GM18502 (cell line): ENCODE measurements at regions not wholly inside any gene's neighbourhood (a gene's known extent, or its start where the extent isn't known, plus 50 kb on each side); places are given as distances from the start of the nearest gene placed in this dataset.
"Not testable (repeated sequence)": the region's sequence is repeated elsewhere in the genome, so short reads cannot be mapped to it uniquely, and the experiment has no call there.

Experiments
- ATAC-seq: cut with Tn5 transposase; IDR thresholded peaks from one replicate; pipeline ENCODE4 v1.9.1; 2021; ENCODE audit warnings: mild to moderate bottlenecking; ENCODE audit not compliant: unreplicated experiment, poor library complexity

- no peak for ATAC-seq
These were observed 74.8 kb upstream of the CLDN5 start for GRCh38 chr22:19599004-19599403.

GRCh38 chr22:19599626-19600243, 75.5 kb upstream of the CLDN5 start:
- ATAC-seq = no peak

DNA sequence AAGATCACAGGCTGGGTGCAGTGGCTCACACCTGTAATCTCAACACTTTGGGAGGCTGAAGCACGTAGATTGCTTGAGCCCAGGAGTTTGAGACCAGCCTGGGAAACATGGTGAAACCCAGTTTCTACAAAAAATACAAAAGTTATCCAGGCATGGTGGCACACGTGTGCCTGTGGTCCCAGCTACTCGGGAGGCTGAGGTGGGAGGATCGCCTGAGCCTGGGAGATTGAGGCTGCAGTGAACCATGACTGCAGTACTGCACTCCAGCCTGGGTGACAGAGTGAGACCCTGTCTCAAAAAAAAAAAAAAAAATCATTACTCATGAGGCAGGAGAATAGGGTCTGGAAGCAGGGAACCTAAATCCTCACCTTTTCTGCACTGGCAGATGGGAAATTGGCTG, 79.1 kb upstream of the CLDN5 start:
- not testable (repeated sequence) for ATAC-seq

GRCh38 chr22:19603767-19604166, 79.6 kb upstream of the CLDN5 start:
- no peak for ATAC-seq

DNA sequence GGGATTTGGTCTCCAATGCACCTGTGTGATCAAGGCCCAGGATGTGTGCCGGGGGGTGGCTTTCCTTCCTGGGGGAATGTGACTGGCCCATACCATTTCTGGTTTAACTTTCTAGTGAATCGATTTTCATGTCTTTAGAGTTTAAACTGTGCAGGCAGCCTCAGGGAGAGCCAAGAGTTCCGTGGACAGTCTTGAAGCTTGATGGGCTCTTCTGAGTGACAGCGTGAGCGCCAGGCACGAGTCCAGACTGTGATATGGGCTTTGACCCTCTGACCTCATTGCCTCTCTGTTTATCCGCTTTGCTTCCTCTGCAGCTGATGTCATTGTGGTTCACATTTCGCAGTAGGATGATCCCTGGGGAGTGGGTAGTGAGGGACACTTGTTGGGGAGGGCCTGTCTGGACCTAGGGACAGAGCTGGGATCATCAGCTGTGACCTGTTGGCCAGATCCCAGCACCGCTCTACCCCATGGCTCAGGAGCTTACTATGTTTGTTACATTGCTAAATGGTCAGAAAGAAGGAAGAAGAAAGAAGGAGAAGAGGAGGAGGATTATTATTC, 80.6 kb upstream of the CLDN5 start:
- no peak for ATAC-seq

- ATAC-seq = no peak
These were observed 81.5 kb upstream of the CLDN5 start for GRCh38 chr22:19605508-19606331.

- no peak for ATAC-seq
These were observed 82.4 kb upstream of the CLDN5 start for GRCh38 chr22:19606332-19607191.

DNA sequence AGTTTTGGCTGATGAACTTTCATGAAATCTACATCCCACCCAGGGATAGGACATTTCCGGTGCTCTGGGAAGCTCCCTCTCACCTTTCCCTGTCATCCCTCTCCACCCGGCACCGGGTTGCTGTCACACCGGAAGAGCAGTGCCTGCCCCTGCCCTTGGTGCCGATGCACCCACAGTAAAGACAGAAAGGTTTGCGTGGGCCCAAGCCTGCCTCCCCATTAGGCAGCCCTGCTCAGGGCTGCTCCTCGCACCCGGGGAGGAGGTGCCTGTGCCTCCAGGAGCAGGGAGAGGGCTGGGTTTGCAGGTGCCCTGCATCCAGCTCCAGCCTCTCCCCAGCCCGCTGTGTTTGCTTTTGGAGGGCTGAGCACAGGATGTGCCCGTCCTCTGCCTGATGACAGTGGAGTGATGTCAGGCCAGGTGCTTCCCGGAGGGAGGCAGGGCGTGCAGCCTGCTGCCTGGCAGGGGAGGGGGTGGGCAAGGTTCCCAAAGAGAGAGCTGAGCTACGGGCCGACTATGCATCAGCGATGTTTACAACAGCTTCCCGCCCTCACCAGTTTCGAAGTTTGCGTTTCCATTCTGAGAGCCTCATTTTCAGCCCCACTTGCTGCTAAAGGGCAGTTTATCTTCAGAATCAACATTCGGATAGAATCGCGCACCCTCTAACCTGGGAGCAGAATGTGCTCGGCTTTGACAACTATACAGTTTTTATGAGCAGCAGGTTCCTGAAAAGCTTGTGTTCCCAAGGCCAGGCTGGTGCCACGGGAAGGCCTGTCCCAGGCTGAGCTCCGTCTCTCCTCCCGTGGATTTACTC, 83.2 kb upstream of the CLDN5 start:
- no peak for ATAC-seq

GRCh38 chr22:19608003-19608690, 83.9 kb upstream of the CLDN5 start:
- ATAC-seq = no peak

GRCh38 chr22:19609753-19610152, 85.5 kb upstream of the CLDN5 start:
- not testable (repeated sequence) for ATAC-seq

DNA sequence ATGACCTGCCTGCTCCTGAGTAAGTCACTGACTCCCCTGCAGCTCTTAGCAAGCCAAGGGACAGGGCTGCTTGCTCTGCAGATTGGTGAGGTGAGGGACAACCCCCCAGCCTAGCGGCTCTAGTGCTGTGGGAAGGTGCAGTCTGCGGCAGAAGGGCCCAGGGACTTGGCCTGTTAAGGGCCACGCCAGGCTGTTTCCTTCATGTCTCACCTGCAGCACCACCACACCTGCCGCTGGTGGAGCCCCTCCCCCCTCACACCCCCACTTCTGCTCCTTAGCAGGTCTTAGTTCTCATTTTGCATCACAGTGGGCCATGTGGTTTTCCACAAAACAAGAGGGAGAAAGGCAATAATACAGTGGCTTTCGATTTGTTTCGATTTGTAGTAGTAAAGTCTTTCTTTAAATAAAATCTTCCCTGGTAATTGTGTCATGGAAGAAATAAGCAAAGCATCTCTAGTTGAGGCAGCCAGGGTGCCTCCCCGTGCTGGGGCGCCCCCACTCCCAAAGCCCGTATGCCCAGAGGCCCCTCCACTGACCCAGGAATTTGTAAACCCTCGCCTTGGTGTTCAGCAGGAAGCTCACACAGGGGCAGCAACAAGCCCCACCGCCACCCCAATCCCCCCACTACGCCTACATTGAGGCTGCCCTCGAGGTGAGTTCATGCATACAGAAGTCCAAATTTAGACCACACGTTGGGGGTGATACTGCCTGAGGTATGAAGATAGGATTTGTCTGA, 86.5 kb upstream of the CLDN5 start:
- ATAC-seq = no peak

DNA sequence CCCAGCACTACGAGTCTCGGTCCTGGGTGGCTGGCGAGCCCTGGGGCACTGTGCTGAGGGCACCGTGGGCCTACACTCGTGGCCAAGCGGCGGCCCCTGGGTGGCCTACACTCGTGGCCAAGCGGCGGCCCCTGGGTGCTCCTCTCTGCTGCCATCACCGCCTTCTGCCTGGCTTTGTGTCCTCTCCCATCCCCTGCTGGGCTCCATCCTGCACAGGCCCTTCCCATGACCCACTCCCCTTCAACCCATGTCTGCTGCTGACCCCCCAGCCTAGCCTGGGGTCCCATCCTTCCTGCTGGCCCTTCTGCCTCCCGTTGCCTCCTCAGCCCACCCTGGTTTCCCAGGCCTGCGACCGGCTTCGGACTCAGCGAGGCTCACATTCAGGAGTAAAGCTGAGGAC, 87.4 kb upstream of the CLDN5 start:
- no peak for ATAC-seq

- no peak for ATAC-seq
These were observed 88.8 kb upstream of the CLDN5 start for GRCh38 chr22:19612866-19613572.

GRCh38 chr22:19614536-19614863, 90.3 kb upstream of the CLDN5 start:
- ATAC-seq = no peak

GRCh38 chr22:19615001-19615461, 90.8 kb upstream of the CLDN5 start:
- ATAC-seq = no peak

- ATAC-seq = no peak
These were observed 91.8 kb upstream of the CLDN5 start for GRCh38 chr22:19615867-19616581.
